Astrocyte (in vitro differentiated cells and primary cell): ENCODE measurements at regions not wholly inside any gene's neighbourhood (a gene's known extent, or its start where the extent isn't known, plus 50 kb on each side); places are given as distances from the start of the nearest gene placed in this dataset.

ENCODE experiments used
- EZH2 ChIP-seq: IDR thresholded peaks from 2 replicates; pipeline ENCODE4 v1.6.1; 2012; ENCODE audit warnings: mild to moderate bottlenecking, low read length, inconsistent platforms; ENCODE audit not compliant: insufficient read depth
- TF ChIP-seq, protein P1 (sequence below): IDR thresholded peaks from 2 replicates; pipeline ENCODE4 v1.5.1; 2011; ENCODE audit warnings: low read depth, mild to moderate bottlenecking, inconsistent platforms, low read length, moderate library complexity; ENCODE audit not compliant: insufficient read depth

DNA sequence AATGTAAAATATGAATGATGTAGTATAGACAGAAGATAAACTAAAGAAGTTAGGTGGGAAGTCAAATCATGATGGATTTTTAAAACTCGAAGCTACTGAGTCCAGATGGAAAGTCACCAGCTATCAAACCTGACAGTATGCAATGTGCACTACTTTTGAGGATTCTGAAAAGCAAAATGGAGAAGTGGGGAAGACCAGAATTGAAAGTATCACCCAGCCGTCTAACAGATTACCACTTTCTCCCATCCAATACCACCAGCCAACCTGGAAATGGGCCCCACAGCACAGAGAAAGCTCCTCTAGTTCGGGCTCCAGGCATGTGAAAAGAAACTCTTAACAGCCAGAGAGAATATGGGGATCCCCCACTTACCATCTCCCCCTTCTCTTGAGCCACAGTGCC is 67.9 kb upstream of the SRRM3 start:
- TF ChIP-seq, protein P1, sequence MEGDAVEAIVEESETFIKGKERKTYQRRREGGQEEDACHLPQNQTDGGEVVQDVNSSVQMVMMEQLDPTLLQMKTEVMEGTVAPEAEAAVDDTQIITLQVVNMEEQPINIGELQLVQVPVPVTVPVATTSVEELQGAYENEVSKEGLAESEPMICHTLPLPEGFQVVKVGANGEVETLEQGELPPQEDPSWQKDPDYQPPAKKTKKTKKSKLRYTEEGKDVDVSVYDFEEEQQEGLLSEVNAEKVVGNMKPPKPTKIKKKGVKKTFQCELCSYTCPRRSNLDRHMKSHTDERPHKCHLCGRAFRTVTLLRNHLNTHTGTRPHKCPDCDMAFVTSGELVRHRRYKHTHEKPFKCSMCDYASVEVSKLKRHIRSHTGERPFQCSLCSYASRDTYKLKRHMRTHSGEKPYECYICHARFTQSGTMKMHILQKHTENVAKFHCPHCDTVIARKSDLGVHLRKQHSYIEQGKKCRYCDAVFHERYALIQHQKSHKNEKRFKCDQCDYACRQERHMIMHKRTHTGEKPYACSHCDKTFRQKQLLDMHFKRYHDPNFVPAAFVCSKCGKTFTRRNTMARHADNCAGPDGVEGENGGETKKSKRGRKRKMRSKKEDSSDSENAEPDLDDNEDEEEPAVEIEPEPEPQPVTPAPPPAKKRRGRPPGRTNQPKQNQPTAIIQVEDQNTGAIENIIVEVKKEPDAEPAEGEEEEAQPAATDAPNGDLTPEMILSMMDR: no peak
- no peak for TF ChIP-seq EZH2
